ENCODE measurements at regions not wholly inside any gene's neighbourhood (a gene's known extent, or its start where the extent isn't known, plus 50 kb on each side); places are given as distances from the start of the nearest gene placed in this dataset. TPM values are rescaled to one million over a fixed set of nuclear protein-coding genes. Genes with fewer than 3 reads are reported as not detected.
A peak's percentile ranks its signal among the peaks of the same experiment; 100 is the strongest.
"Not testable (repeated sequence)": the region's sequence is repeated elsewhere in the genome, so short reads cannot be mapped to it uniquely, and the experiment has no call there.

DNA sequence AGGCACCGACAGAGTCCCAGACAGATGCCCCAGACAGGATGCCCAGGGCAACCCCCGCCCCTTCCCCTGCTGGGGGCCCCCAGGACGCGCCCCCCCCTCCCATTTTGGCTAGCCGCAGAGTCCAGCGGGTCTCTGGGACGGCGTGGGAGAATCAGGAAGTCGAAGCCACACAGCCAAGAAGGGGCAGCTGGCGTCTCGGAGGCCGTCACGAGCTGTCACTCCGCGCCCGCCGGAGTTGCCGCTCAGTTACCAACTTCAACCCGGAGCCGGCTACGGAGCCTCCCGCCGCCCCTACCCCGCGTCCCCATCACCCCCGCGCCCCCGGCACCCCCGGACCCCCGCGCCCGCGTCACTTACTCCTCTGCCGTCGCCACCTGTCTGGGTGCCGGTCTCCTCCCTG, 119.8 kb downstream of the OTOP1 start:
- peak in 1 of 3 donors; percentile 6 for DNase-seq (ENCODE audit: low read depth in 2 of 3, low spot score in 2 of 3)

- peak; percentile 59 to 70 (median 69) for DNase-seq (ENCODE audit: low read depth in 2 of 3, low spot score in 2 of 3)
Measured at GRCh38 chr4:4107411-4108107, 119.2 kb downstream of the OTOP1 start.

DNA sequence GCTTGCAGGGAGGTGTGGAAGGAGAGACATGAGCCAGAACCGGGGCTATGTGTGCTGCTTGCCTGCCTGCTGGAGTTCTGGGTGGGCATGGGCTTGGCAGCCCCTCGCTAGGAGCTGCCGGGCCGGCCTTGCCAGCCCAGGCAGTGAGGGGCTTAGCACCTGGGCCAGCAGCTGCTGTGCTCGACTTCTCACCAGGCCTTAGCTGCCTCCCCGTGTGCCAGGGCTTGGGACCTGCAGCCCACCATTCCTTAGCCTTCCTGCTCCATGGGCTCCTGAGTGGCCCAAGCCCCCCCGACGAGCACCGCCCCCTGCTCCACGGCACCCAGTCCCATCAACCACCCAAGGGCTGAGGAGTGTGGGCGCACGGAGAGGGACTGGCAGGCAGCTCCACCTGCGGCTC, 111.3 kb downstream of the OTOP1 start:
- DNase-seq (ENCODE audit: low read depth in 2 of 3, low spot score in 2 of 3): not testable (repeated sequence)

GRCh38 chr4:4116901-4117300, 109.8 kb downstream of the OTOP1 start:
- peak in 1 of 3 donors; percentile 3 for DNase-seq (ENCODE audit: low read depth in 2 of 3, low spot score in 2 of 3)

DNA sequence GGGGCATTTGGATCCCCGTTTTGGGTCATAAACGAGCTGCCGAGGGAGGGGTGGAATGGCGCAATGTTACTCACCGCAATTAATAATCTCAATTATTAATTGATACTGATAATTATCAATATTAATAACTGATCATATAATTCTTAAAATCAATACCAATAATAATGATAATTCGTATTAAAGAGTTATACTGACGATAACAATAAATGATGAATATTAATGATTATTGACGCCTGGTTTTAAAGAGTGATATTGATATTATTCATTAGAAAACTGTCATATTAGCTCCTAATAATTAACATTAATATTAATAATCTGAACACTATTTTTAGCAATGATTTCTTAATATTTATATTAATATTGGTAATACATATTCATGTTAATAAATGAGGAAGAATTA, 92.4 kb downstream of the OTOP1 start:
- DNase-seq (ENCODE audit: low read depth in 2 of 3, low spot score in 2 of 3): not testable (repeated sequence)

DNA sequence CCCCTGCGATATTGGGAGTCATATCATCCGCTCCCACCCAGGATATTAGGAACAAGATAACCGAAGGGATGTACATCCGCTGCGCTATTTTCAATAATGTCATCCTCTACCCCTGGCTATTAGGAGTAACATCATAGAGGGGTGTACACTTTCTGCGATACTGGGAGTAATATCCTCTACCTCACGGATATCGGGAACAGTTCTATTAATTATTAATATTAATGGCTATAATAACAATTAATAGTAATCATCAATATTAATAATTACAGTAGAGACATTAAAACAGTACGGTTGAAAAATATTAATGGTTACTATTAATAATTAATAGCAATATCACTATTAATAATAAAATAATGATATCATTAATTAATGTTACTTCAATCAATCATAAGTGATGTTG, 90.1 kb downstream of the OTOP1 start:
- DNase-seq (ENCODE audit: low read depth in 2 of 3, low spot score in 2 of 3): not testable (repeated sequence)

Small RNA genes in the stretch of these regions (small RNA-seq; reads per million reads assigned to genes)
- gene AC116562.3: not detected

Data from hematopoietic multipotent progenitor cell (in vitro differentiated cells).